Astrocyte of the spinal cord (primary cell): ENCODE measurements at regions not wholly inside any gene's neighbourhood (a gene's known extent, or its start where the extent isn't known, plus 50 kb on each side); places are given as distances from the start of the nearest gene placed in this dataset.

Experiments
- DNase-seq: peaks from one replicate; pipeline ENCODE4 v3.0.0; 2011; ENCODE audit warnings: low read depth, low spot score
- H3K4me3 ChIP-seq: 2 replicates; pipeline ENCODE4 v1.5.1; 2011; ENCODE audit warnings: low read depth, mild to moderate bottlenecking, low read length, moderate library complexity
- in situ Hi-C: cut with HindIII; loops from 2 replicates; pipeline ENCODE4 v1.10.0; 2017; ENCODE audit warnings: low sequenced_read_pairs
- TF ChIP-seq, protein P1 (sequence below): IDR thresholded peaks from 2 replicates; pipeline ENCODE4 v1.5.1; 2012; ENCODE audit warnings: low read depth, mild to moderate bottlenecking, low read length, inconsistent platforms

- no peak for DNase-seq
- in situ Hi-C loops = no loop called here
- TF ChIP-seq, protein P1, sequence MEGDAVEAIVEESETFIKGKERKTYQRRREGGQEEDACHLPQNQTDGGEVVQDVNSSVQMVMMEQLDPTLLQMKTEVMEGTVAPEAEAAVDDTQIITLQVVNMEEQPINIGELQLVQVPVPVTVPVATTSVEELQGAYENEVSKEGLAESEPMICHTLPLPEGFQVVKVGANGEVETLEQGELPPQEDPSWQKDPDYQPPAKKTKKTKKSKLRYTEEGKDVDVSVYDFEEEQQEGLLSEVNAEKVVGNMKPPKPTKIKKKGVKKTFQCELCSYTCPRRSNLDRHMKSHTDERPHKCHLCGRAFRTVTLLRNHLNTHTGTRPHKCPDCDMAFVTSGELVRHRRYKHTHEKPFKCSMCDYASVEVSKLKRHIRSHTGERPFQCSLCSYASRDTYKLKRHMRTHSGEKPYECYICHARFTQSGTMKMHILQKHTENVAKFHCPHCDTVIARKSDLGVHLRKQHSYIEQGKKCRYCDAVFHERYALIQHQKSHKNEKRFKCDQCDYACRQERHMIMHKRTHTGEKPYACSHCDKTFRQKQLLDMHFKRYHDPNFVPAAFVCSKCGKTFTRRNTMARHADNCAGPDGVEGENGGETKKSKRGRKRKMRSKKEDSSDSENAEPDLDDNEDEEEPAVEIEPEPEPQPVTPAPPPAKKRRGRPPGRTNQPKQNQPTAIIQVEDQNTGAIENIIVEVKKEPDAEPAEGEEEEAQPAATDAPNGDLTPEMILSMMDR = no peak
- no peak overlapping the region for H3K4me3 ChIP-seq
Measured at GRCh38 chr2:234689911-234690379, 193.1 kb upstream of the ARL4C start.

GRCh38 chr2:234687718-234688475 is 191.0 kb upstream of the ARL4C start:
- TF ChIP-seq, protein P1 = no peak
- in situ Hi-C loops = no loop called here
- DNase-seq = no peak

DNA sequence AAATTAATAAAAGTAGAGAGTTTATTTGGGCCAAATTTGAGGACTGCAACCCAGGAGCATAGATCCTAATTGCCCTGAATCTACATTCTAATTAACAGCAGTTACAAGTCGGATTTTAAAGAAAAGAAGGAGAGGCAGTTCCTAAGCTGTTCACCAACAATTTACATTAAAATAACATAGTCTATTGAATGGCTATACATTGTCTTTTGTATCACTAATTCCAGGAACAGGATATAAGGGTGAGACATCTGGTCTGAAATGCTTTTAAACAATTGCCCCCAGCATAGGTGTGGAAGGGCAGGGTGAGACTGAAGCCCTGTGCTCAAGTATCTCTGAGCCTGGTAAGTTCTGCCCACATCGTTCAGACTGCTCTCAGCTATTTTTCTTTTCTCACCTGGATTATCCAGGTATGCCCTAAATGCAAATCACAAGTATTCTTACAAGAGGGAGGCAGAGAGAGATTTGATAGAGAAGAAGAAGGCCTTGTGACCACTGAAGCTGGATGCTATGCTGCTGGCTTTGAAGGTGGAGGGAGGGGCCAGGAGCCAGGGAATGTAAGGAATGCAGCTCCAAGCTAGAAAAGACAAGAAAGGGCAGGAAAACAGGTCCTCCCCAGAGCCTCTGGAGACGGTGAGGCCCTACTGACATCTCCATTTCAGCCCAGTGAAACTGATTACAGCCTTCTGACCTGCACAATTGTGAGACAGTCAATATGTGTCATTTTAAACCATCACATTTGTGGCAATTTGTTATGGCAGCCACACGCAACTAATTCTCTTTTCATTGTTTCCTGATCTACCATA is 189.4 kb upstream of the ARL4C start:
- no peak overlapping the region for H3K4me3 ChIP-seq
- TF ChIP-seq, protein P1 = no peak
- in situ Hi-C loops = no loop called here
- no peak for DNase-seq

More at GRCh38 chr2:234687718-234688475, 191.0 kb upstream of the ARL4C start:
- no peak overlapping the region for H3K4me3 ChIP-seq

DNA sequence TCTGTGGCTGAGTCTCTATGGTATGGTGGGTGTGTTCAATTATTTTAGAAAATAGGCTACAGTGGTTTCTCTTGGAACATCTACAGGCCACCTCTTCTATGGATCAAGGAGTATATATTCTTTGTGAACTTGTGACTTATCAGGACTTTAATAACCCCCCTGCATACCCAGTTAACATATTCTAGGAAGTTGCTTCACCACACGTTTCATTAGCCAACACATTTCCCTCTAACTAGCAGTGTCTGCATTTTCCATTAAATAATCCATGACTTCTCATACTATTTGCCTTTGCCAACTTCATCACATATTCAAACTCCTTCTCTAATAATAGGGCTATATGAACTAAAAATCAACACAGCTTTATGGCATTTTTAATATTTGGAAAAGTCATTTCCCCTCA is 187.6 kb upstream of the ARL4C start:
- in situ Hi-C loops = no loop called here
- TF ChIP-seq, protein P1 = no peak
- no peak overlapping the region for H3K4me3 ChIP-seq
- no peak for DNase-seq

GRCh38 chr2:234683950-234684349 is 187.1 kb upstream of the ARL4C start:
- no peak overlapping the region for H3K4me3 ChIP-seq
- in situ Hi-C loops = no loop called here
- TF ChIP-seq, protein P1 = no peak
- no peak for DNase-seq

DNA sequence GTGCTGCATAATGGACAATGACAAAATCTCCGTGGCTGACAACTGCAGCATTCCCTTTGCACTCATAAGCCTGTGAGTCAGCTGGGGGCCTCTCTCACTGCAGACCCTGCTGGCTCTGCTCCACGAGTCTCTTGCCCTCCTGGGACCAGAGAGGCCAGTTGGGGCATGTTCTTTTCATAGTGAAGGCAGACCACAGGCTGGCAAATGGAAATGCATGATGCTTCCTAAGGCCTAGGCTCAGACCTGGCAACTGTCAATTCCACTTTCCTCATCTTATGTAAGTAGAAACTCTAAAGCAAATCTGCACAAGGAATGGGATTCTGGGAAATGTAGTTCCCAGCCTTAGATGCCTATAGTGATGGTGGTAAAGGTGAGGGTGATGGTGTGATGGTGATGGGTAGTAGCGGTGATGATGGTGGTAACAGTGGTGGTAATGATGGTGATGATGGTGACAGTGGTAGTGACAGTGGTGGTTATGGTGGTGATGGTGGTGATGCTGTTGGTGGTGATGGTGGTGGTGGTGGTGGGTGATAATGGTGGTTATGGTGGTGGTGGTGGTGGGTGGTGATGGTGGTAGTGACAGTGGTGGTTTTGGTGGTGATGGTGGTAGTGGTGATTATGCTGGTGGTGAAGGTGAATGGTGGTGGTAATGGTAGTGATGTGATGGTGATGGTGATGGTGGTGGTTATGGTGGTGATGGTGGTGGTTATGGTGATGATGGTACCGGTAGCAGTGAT is 185.8 kb upstream of the ARL4C start:
- in situ Hi-C loops = no loop called here
- DNase-seq = peak; percentile 23
- TF ChIP-seq, protein P1 = no peak
- no peak overlapping the region for H3K4me3 ChIP-seq
